Neural crest cell (in vitro differentiated cells): ENCODE measurements at regions not wholly inside any gene's neighbourhood (a gene's known extent, or its start where the extent isn't known, plus 50 kb on each side); places are given as distances from the start of the nearest gene placed in this dataset.

ENCODE experiments used
- DNase-seq: peaks from one replicate; pipeline ENCODE4 v3.0.0; 2021; ENCODE audit warnings: low read depth, mixed read lengths, low spot score
- H3K27ac Mint-ChIP-seq: one replicate; pipeline ENCODE4 v1.8.0; 2021; ENCODE audit warnings: mild to moderate bottlenecking, mixed read lengths; ENCODE audit not compliant: unreplicated experiment
- H3K27me3 Mint-ChIP-seq: 2 replicates; pipeline ENCODE4 v1.8.0; 2021; ENCODE audit warnings: low read depth, mild to moderate bottlenecking, mixed read lengths
- H3K36me3 Mint-ChIP-seq: 2 replicates; pipeline ENCODE4 v1.8.0; 2021; ENCODE audit warnings: low read depth, mild to moderate bottlenecking, mixed read lengths
- H3K4me1 Mint-ChIP-seq: 2 replicates; pipeline ENCODE4 v1.8.0; 2021; ENCODE audit warnings: mixed read lengths
- H3K4me3 Mint-ChIP-seq: one replicate; pipeline ENCODE4 v1.8.0; 2021; ENCODE audit warnings: mild to moderate bottlenecking, mixed read lengths
- H3K9me3 Mint-ChIP-seq: 2 replicates; pipeline ENCODE4 v1.8.0; 2021; ENCODE audit warnings: mixed read lengths
- CTCF ChIP-seq: fragments of 200-600 bp; sonication (generic); conservative IDR thresholded peaks from 2 replicates; pipeline ENCODE4 v1.5.0; 2021; ENCODE audit warnings: antibody characterized with exemption, mild to moderate bottlenecking

GRCh38 chr10:118216020-118216419, 126.1 kb downstream of the FAM204A start:
- Mint-ChIP-seq H3K9me3 (peaks cover 5% of the 10 kb centered on the region), H3K4me3 (no peak overlapping the region), H3K4me1 (peaks cover 29% of the 10 kb centered on the region), H3K36me3 (no peaks in the 10 kb centered on the region), H3K27me3 (no peaks in the 10 kb centered on the region), H3K27ac (peak overlapping the region; percentile 53)
- no peak for DNase-seq
- TF ChIP-seq CTCF, result no peak

DNA sequence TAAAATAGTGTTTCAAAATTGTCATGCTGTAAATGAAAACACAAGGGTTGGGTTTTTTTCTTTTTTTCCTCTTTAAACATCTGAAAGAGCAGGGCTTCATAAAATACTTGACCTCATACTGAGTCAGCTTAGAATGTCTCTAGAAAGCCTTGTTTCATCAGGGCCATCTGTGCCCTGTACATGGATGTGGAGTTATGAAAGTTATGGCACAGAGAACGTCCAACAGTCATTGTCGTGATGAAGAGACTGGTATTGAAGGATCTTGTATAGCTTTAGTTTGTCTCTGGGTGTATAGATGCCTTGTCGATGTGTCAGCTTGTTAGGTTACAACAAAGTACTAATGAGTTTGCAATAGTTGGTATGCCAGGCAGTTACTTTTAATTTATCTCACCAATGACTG, 127.3 kb downstream of the FAM204A start:
- Mint-ChIP-seq H3K36me3 (no peaks in the 10 kb centered on the region), H3K9me3 (peaks cover 5% of the 10 kb centered on the region), H3K4me3 (no peak overlapping the region), H3K27me3 (no peaks in the 10 kb centered on the region), H3K4me1 (peaks cover 35% of the 10 kb centered on the region), H3K27ac (no peak overlapping the region)
- no peak for DNase-seq
- no peak for TF ChIP-seq CTCF

DNA sequence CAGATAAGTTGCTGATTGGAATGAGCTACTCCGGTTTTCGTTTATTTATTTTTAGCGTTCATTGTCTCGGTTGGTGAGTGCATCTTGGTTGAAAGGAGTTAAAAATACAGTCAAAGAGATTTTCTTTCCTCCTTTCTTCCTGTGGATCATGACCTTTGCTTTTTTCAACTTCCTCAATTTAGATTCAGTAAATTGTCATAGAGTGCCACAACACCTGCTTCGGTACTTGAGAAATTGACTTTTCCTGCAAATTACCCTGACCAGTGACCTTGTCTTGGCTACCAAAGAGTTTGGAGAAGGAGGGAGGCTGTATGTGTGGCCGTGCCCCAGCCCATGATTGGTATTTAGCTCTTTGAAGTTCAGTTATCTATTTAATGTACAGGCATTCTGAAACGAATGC, 128.7 kb downstream of the FAM204A start:
- Mint-ChIP-seq H3K4me3 (no peak overlapping the region), H3K9me3 (peaks cover 5% of the 10 kb centered on the region), H3K4me1 (peaks cover 44% of the 10 kb centered on the region), H3K36me3 (no peaks in the 10 kb centered on the region), H3K27ac (peak overlapping the region; percentile 13), H3K27me3 (no peaks in the 10 kb centered on the region)
- no peak for TF ChIP-seq CTCF
- no peak for DNase-seq

- Mint-ChIP-seq H3K4me1 (peaks cover 37% of the 10 kb centered on the region), H3K4me3 (no peak overlapping the region), H3K36me3 (no peaks in the 10 kb centered on the region), H3K27ac (peak overlapping the region; percentile 83), H3K27me3 (no peaks in the 10 kb centered on the region), H3K9me3 (peaks cover 6% of the 10 kb centered on the region)
- DNase-seq, result no peak
- TF ChIP-seq CTCF, result no peak
Measured at GRCh38 chr10:118210276-118210675, 131.8 kb downstream of the FAM204A start.

DNA sequence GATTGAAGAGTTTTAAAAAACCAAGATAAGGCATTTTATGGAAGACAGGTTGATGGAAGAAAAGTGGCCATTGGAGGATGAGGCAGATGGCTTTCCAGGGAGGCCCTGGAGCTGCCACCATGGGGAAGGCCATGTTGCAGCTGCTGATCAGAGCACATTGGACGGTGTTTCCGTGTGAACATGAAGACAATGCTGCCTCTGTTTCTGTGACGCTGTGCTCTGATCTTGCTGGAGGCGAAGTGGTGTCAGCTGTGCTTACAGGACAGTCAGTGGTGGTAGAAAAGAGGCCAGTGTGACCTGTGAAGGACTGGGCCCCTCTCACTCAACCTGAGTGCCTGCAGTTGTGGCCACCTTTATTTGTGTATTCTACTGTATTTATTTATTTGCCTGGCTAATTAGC, 132.9 kb downstream of the FAM204A start:
- Mint-ChIP-seq H3K9me3 (peaks cover 5% of the 10 kb centered on the region), H3K4me3 (peak overlapping the region; percentile 8), H3K27me3 (no peaks in the 10 kb centered on the region), H3K27ac (peak overlapping the region; percentile 76), H3K4me1 (peaks cover 43% of the 10 kb centered on the region), H3K36me3 (no peaks in the 10 kb centered on the region)
- TF ChIP-seq CTCF, result no peak
- DNase-seq, result peak; percentile 41

- no peak for TF ChIP-seq CTCF
- Mint-ChIP-seq H3K36me3 (no peaks in the 10 kb centered on the region), H3K27me3 (no peaks in the 10 kb centered on the region), H3K4me1 (peaks cover 36% of the 10 kb centered on the region), H3K27ac (no peak overlapping the region), H3K4me3 (no peak overlapping the region), H3K9me3 (peaks cover 3% of the 10 kb centered on the region)
- DNase-seq, result no peak
Measured at GRCh38 chr10:118207470-118208007, 134.6 kb downstream of the FAM204A start.
